ENCODE measurements at regions not wholly inside any gene's neighbourhood (a gene's known extent, or its start where the extent isn't known, plus 50 kb on each side); places are given as distances from the start of the nearest gene placed in this dataset.
A peak's percentile ranks its signal among the peaks of the same experiment; 100 is the strongest.
"Not testable (repeated sequence)": the region's sequence is repeated elsewhere in the genome, so short reads cannot be mapped to it uniquely, and the experiment has no call there.

DNA sequence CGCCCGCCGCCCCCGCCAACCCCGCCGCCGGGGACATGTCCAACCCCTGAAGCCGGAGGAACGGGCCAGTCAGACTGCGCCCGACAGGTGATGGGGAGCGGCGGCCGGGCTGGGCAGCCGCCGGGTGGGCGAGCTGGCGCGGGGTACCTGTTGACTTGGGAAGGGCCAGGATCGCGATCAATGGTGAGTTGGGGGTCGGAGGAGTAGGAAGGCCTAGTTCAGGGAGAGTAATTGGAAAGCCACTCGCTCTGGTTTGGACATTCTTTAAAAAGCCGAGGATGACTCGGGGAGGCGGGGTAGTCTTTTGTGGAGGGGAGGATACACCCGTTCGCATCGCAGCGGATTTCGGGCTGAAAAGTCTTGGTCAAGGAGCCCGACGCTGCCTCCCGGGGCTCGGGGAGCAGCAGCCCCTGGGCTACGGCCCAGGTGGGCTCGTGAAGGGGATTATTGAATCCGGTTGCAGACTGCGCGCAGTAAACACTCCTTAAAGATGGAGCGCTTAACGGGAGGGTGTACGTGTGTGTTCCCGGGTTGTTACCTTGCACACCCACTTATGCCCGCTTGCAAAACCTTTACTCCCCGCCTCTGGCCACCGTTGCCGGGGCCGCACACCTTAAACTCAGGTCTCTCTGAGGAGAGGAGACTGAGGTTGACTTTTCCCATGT is 123.8 kb downstream of the GOSR1 start:
- Mint-ChIP-seq H3K4me1 (peaks cover 15% of the 10 kb centered on the region), H3K4me3 (peak overlapping the region; percentile 96), H3K9me3 (no peaks in the 10 kb centered on the region), H3K36me3 (ENCODE audit: low read depth) (no peaks in the 10 kb centered on the region), H3K27ac (peak overlapping the region; percentile 91), H3K27me3 (peaks cover 12% of the 10 kb centered on the region)
- no peak for DNase-seq
- intact Hi-C loops (cut with micrococcal nuclease): loop anchor here (5.0 kb wide), 1 partner anchor 116 kb away; no protein-coding TSS in a partner anchor

DNA sequence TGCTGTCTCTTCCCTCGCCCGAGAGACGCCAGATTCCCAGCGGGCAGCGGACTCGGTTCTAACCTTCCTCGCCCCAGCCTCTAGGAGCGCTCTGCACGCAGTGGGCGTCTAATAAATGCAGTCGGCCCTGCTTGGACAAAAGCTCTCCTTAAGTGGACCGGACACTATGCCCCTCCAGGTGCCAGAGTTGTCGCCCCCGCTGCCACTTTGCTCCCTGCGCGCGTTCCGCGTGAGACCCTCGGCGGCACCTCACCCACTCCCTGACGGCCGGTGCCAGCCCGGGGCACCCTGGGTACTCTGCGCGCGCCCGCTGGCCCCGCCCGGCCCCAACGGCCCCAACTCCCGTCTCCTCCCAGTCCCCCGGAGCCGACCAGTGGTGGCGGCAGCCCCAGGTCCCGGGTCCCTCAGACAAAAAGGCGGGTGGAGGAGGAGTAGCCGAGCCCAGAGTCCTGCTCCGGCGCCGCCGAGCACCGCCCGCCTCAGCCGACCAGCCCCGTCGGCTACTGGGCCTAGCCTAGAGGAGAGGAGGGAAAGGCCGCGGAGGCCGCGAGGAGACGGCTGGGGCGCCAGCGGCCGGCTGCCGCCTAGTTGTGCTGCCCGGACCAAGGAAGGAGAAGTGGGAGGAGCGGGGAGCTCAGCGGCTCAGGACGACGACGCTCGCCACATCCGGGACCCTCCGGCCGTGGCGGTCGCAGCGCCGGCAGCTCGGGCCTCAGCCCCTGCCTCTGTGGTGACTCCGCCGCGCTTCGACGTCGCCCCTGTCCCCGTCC is 123.0 kb downstream of the GOSR1 start:
- H3K4me3 Mint-ChIP-seq: peak overlapping the region; percentile 96
- peak overlapping the region; percentile 60 for H3K27ac Mint-ChIP-seq
- no peaks in the 10 kb centered on the region for H3K9me3 Mint-ChIP-seq
- peaks cover 12% of the 10 kb centered on the region for H3K27me3 Mint-ChIP-seq
- peak; percentile 88 for DNase-seq
- no peaks in the 10 kb centered on the region for H3K36me3 Mint-ChIP-seq (ENCODE audit: low read depth)
- intact Hi-C loops (cut with micrococcal nuclease): loop anchor here (5.0 kb wide), 1 partner anchor 117 kb away; no protein-coding TSS in a partner anchor
- peaks cover 15% of the 10 kb centered on the region for H3K4me1 Mint-ChIP-seq

DNA sequence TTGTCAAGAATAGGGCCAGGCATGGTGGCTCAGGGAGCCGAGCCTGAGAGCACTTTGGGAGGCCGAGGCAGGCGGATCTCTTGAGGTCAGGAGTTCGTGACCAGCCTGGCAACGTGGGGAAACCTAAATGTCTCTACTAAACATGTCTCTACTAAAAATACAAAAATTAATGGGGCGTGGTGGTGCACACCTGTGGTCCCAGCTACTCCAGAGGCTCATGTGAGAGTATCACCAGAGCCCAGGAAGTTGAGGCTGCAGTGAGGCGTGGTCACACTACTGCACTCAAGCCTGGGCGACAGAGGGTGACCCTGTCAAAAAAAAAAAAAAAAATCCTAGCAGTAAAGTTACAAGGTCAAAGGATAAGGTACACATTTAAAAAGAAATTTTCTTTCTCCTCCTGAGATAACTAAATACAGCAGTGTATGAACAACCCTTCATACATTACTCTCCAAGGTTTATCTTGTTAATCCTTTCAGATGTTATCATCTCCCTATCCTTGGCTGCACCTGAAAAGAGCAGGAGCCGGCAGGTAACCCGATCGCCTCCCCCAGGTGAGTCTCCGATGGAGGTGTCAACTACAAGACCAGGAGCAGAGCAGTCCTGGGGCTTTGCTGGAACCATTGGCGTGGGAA is 122.3 kb downstream of the GOSR1 start:
- H3K9me3 Mint-ChIP-seq: no peaks in the 10 kb centered on the region
- H3K36me3 Mint-ChIP-seq (ENCODE audit: low read depth): no peaks in the 10 kb centered on the region
- intact Hi-C loops (cut with micrococcal nuclease): loop anchor here (5.0 kb wide), 1 partner anchor 118 kb away; no protein-coding TSS in a partner anchor
- no peak for DNase-seq
- peak overlapping the region; percentile 96 for H3K4me3 Mint-ChIP-seq
- H3K27me3 Mint-ChIP-seq: peaks cover 12% of the 10 kb centered on the region
- H3K4me1 Mint-ChIP-seq: peaks cover 15% of the 10 kb centered on the region
- H3K27ac Mint-ChIP-seq: no peak overlapping the region

DNA sequence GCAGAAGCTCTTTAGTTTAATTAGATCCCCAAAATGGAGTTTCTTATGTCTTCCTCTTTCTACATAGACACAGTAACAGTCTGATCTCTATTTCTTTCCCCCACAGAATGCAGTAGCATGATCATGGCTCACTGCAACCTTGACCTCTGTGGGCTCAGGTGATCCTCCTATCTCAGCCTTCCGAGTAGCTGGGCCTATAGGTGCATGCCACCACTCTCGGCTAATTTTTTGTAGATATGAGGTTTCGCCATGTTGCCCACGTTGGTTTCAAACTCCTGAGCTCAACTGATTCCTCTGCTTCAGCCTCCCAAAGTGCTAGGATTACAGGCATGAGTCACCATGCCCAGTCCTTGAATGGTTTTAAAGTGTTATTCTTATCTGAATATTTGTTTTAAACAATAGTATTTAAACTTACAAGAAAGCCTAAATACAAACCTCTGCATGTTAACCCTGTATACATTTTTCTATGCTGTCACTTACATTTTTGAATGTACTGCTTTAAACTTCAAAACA is 120.6 kb downstream of the GOSR1 start:
- peaks cover 15% of the 10 kb centered on the region for H3K4me1 Mint-ChIP-seq
- no peak for DNase-seq
- H3K4me3 Mint-ChIP-seq: no peak overlapping the region
- H3K27me3 Mint-ChIP-seq: peaks cover 12% of the 10 kb centered on the region
- no peaks in the 10 kb centered on the region for H3K9me3 Mint-ChIP-seq
- no peak overlapping the region for H3K27ac Mint-ChIP-seq
- intact Hi-C loops (cut with micrococcal nuclease): no loop called here
- no peaks in the 10 kb centered on the region for H3K36me3 Mint-ChIP-seq (ENCODE audit: low read depth)

DNA sequence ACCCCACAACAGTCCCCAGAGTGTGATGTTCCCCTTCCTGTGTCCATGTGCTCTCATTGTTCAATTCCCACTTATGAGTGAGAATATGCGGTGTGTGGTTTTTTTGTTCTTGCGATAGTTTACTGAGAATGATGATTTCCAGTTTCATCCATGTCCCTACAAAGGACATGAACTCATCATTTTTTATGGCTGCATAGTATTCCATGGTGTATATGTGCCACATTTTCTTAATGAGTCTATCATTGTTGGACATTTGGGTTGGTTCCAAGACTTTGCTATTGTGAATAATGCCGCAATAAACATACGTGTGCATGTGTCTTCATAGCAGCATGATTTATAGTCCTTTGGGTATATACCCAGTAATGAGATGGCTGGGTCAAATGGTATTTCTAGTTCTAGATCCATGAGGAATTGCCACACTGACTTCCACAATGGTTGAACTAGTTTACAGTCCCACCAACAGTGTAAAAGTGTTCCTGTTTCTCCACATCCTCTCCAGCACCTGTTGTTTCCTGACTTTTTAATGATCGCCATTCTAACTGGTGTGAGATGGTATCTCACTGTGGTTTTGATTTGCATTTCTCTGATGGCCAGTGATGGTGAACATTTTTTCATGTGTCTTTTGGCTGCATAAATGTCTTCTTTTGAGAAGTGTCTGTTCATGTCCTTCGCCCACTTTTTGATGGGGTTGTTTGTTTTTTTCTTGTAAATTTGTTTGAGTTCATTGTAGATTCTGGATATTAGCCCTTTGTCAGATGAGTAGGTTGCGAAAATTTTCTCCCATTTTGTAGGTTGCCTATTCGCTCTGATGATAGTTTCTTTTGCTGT is 120.0 kb downstream of the GOSR1 start:
- H3K9me3 Mint-ChIP-seq; H3K27ac Mint-ChIP-seq; H3K4me3 Mint-ChIP-seq; DNase-seq; intact Hi-C loops (cut with micrococcal nuclease); H3K36me3 Mint-ChIP-seq (ENCODE audit: low read depth): not testable (repeated sequence)
- peaks cover 12% of the 10 kb centered on the region for H3K27me3 Mint-ChIP-seq
- peaks cover 14% of the 10 kb centered on the region for H3K4me1 Mint-ChIP-seq

DNA sequence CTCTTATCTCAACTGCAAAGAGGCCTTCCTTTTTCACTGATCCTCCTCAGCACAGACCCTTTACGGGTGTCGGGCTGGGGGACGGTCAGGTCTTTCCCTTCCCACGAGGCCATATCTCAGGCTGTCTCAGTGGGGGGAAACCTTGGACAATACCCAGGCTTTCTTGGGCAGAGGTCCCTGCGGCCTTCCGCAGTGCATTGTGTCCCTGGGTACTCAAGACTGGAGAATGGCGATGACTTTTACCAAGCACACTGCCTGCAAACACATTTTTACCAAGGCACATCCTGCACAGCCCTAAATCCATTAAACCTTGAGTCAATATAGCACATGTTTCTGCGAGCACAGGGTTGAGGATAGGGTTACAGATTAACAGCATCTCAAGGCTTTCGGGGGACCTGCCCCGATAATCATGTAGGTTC is 117.8 kb downstream of the GOSR1 start:
- DNase-seq; H3K27ac Mint-ChIP-seq; intact Hi-C loops (cut with micrococcal nuclease); H3K4me1 Mint-ChIP-seq; H3K4me3 Mint-ChIP-seq; H3K9me3 Mint-ChIP-seq; H3K36me3 Mint-ChIP-seq (ENCODE audit: low read depth): not testable (repeated sequence)
- H3K27me3 Mint-ChIP-seq: peaks cover 13% of the 10 kb centered on the region

DNA sequence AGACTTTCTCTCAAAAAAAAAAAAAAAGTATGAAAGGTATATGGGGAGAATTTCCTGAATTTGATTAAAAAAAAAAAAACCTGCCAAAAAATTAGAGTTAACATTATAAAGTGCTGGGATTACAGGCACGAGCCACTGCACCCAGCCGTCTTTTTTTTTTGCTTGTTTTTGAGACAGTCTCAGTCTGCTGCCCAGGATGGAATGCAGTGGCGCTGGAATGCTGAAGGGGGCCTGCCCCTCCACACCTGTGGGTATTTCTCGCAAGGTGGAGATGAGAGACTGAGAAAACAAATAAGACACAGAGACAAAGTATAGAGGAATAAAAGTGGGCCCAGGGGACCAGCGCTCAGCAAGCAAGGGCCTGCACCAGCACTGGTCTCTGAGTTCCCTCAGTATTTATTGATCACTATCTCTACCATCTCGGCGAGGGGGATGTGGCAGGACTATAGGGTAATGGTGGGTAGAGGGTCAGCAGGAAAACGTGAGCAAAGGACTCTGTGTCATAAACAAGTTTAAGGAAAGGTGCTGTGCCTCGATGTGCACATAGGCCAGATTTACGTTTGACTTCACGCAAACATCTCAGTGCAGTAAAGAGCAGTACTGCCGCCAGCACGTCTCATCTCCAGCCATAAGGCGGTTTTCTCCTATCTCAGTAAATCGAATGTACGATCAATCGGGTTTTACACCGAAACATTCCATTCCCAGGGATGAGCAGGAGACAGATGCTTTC is 117.2 kb downstream of the GOSR1 start:
- Mint-ChIP-seq H3K27ac (no peak overlapping the region), H3K27me3 (peaks cover 10% of the 10 kb centered on the region), H3K9me3 (no peaks in the 10 kb centered on the region), H3K36me3 (ENCODE audit: low read depth) (no peaks in the 10 kb centered on the region), H3K4me3 (no peak overlapping the region), H3K4me1 (peaks cover 2% of the 10 kb centered on the region)
- DNase-seq: no peak
- intact Hi-C loops (cut with micrococcal nuclease): no loop called here

DNA sequence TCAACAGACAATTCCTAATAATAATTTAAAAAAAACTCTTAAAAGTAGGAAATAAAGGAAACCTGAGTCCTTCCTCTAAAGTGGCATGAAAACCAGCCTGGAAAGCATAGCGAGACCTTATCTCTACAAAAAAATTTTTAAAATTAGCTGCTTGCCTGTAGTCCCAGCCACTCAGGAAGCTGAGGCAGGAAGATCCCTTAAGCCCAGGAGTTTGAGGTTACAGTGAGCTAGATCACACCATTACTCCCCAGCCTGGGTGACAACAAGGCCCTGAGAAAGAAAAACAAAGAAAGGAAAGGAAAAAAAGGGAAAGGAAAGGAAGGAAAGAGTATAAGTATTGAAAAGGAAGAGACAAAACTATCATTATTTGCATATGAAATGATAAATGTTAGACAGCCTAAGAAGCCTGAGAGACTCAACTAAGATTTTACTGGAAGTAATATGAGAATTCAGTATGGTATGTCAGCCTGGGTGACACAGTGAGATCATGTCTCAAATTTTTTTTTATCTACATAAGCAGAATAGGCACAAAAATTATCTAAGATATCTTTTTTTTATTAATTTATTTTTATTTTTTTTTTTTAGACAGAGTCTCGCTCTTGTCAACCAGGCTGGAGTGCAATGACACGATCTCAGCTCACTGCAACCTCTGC is 113.0 kb downstream of the GOSR1 start:
- Mint-ChIP-seq H3K27ac (no peak overlapping the region), H3K9me3 (no peaks in the 10 kb centered on the region), H3K36me3 (ENCODE audit: low read depth) (no peaks in the 10 kb centered on the region), H3K4me1 (peaks cover 6% of the 10 kb centered on the region), H3K4me3 (no peak overlapping the region), H3K27me3 (peaks cover 4% of the 10 kb centered on the region)
- intact Hi-C loops (cut with micrococcal nuclease): no loop called here
- DNase-seq: no peak

DNA sequence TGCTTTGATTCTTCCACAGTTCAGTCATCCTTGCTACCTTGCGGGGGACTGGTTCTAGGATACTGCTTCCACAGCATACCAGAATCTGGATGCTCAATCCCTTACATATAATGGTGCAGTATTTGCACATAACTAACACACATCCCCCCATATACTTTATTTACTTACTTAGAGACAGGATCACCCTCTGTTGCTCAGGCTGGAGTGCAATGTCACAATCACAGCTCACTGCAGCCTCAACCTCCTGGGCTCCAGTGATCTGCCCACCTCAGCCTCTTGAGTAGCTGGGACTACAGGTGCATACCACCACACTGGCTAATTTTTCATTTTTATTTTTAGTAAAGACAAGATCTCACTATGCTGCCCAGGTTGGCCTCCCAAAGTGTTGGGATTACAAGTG is 112.2 kb downstream of the GOSR1 start:
- Mint-ChIP-seq H3K27ac (no peak overlapping the region), H3K27me3 (peaks cover 4% of the 10 kb centered on the region), H3K4me3 (no peak overlapping the region), H3K9me3 (no peaks in the 10 kb centered on the region), H3K4me1 (peaks cover 6% of the 10 kb centered on the region), H3K36me3 (ENCODE audit: low read depth) (no peaks in the 10 kb centered on the region)
- intact Hi-C loops (cut with micrococcal nuclease): no loop called here
- no peak for DNase-seq

DNA sequence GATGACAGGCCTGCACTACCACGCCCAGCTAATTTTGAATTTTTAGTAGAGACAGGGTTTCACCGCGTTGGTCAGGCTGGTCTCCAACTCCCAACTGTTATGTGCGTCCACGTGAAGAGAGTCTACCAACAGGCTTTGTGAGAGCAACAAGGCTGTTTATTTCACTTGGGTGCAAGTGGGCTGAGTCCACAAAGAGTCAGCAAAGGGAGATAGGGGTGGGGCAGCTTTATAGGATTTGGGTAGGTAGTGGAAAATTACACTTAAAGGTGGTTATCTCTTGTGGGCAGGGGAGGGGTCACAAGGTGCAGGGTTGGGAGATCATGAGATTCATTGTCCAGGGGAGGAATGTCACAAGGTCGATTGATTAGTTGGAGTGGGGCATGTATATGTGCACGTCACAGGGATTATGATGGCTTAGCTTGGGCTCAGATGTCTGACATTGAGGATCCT is 111.6 kb downstream of the GOSR1 start:
- intact Hi-C loops (cut with micrococcal nuclease): no loop called here

DNA sequence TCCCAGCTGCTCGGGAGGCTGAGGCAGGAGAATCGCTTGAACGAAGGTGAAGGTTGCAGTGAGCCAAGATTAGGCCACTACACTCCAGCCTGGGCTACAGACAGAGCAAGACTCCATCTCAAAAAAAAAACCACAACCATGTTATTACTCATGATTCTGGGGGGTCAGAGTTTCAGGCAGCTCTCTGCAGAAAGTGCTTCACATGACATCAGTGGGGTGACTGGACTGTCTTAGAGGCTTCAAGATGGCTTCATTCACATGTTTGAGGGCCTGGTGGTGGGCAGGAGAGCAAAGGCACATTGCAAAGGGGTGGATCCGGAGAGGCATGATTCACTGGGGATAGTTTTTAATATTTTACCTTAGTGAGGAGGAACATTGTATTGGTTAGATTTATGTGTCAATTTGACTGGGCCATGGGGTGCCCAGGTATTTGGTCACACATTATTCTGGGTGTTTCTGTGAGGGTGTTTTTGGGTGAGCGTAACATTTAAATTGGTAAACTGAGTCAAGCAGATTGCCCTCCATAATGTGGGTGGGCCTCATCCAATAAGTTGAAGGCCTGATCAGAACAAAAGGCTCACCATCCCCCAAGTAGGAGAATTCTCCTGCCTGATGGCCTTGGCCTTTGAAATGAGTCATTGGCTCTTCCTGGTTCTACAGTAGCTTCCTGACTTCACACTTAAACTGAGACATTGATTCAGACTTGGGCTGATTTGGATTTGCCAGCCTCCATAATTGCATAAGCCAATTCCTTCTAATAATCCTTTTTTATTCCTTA is 109.8 kb downstream of the GOSR1 start:
- Mint-ChIP-seq H3K27me3 (peaks cover 5% of the 10 kb centered on the region), H3K4me1 (peaks cover 6% of the 10 kb centered on the region), H3K9me3 (no peaks in the 10 kb centered on the region), H3K36me3 (ENCODE audit: low read depth) (no peaks in the 10 kb centered on the region), H3K4me3 (no peak overlapping the region), H3K27ac (no peak overlapping the region)
- no peak for DNase-seq
- intact Hi-C loops (cut with micrococcal nuclease): no loop called here

More for the DNA sequence above, 111.6 kb downstream of the GOSR1 start:
- Mint-ChIP-seq H3K4me3 (no peak overlapping the region), H3K4me1 (peaks cover 6% of the 10 kb centered on the region), H3K9me3 (no peaks in the 10 kb centered on the region), H3K27me3 (peaks cover 4% of the 10 kb centered on the region), H3K27ac (no peak overlapping the region), H3K36me3 (ENCODE audit: low read depth) (no peaks in the 10 kb centered on the region)
- DNase-seq: no peak

DNA sequence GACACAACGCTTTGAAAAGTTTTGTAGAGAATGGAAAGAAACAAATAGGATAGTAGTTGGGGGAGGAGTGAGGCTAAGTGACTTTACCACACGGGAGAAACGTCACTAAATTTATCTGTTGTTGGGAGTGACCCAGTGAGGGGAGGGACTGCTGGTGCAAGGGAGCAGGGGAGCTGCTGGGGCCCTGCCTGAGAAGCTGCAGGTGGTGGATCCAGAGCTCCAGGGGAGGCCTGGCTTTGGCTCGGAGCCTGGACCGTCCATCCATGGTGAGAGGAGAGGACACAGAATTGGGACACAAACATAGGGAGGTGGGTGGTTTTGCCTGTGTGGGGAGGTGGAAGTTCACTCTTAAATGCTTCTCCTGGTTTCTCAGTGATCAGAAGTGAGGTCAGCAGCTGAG is 107.6 kb downstream of the GOSR1 start:
- no peaks in the 10 kb centered on the region for H3K36me3 Mint-ChIP-seq (ENCODE audit: low read depth)
- no peaks in the 10 kb centered on the region for H3K9me3 Mint-ChIP-seq
- DNase-seq: no peak
- intact Hi-C loops (cut with micrococcal nuclease): no loop called here
- peaks cover 4% of the 10 kb centered on the region for H3K4me1 Mint-ChIP-seq
- H3K4me3 Mint-ChIP-seq: no peak overlapping the region
- H3K27ac Mint-ChIP-seq: no peak overlapping the region
- peaks cover 5% of the 10 kb centered on the region for H3K27me3 Mint-ChIP-seq
